ENCODE measurements at regions not wholly inside any gene's neighbourhood (a gene's known extent, or its start where the extent isn't known, plus 50 kb on each side); places are given as distances from the start of the nearest gene placed in this dataset.

DNA sequence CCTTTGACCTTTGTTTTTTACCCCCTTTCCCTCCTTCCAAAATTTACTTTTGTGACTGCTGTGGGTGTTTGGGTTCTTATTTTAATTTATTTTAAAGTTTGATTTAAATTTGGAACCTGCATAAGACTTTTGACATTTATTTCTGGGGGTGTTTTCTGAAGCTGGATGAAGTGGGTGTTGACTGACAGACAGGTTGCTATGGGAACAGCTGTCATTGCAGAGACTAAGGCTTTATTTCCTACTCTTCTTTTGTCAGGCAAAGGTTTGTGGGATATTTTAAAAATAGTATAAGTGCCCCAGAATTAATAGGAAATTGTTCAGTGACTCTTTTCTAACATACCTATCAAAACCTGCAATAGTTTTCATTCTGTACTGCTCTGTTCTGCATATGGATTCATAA, 290.8 kb upstream of the ESRRG start:
- Histone ChIP-seq H3K79me2 (ENCODE audit: insufficient read depth, low read length) (no peaks in the 10 kb centered on the region), H3K27ac (ENCODE audit: low read depth, low read length) (no peak overlapping the region), H3K9ac (ENCODE audit: low read length) (no peak overlapping the region), H2AFZ (ENCODE audit: low read depth, low read length) (no peak overlapping the region), H3K27me3 (ENCODE audit: insufficient read depth, low read length) (no peaks in the 10 kb centered on the region), H3K36me3 (ENCODE audit: insufficient read depth, low read length) (no peaks in the 10 kb centered on the region), H3K4me2 (ENCODE audit: low read length) (no peak overlapping the region), H4K20me1 (ENCODE audit: insufficient read depth, low read length) (no peaks in the 10 kb centered on the region), H3K4me1 (ENCODE audit: insufficient read depth, low read length) (no peaks in the 10 kb centered on the region), H3K9me3 (ENCODE audit: insufficient read depth, low read depth, low read length) (no peaks in the 10 kb centered on the region), H3K4me3 (ENCODE audit: insufficient read depth, low read depth, low read length) (no peak overlapping the region)
- TF ChIP-seq, protein P1, sequence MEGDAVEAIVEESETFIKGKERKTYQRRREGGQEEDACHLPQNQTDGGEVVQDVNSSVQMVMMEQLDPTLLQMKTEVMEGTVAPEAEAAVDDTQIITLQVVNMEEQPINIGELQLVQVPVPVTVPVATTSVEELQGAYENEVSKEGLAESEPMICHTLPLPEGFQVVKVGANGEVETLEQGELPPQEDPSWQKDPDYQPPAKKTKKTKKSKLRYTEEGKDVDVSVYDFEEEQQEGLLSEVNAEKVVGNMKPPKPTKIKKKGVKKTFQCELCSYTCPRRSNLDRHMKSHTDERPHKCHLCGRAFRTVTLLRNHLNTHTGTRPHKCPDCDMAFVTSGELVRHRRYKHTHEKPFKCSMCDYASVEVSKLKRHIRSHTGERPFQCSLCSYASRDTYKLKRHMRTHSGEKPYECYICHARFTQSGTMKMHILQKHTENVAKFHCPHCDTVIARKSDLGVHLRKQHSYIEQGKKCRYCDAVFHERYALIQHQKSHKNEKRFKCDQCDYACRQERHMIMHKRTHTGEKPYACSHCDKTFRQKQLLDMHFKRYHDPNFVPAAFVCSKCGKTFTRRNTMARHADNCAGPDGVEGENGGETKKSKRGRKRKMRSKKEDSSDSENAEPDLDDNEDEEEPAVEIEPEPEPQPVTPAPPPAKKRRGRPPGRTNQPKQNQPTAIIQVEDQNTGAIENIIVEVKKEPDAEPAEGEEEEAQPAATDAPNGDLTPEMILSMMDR (IDR thresholded peaks at IDR 0.05; ENCODE audit: insufficient read depth, low read depth, low read length) = no peak
- no peak for TF ChIP-seq EZH2 (IDR thresholded peaks at IDR 0.05; ENCODE audit: insufficient read depth, low read length)
- DNase-seq (ENCODE audit: low read depth) = no peak
- H3K9me3 Mint-ChIP-seq (ENCODE audit: unreplicated experiment) = no peaks in the 10 kb centered on the region
- H3K4me1 Mint-ChIP-seq (ENCODE audit: low read depth, unreplicated experiment) = no peaks in the 10 kb centered on the region
- no peaks in the 10 kb centered on the region for H3K36me3 Mint-ChIP-seq (ENCODE audit: low read depth, unreplicated experiment)
- H3K4me3 Mint-ChIP-seq (ENCODE audit: unreplicated experiment) = no peak overlapping the region
- peaks cover 1% of the 10 kb centered on the region for H3K27me3 Mint-ChIP-seq (ENCODE audit: low read depth, unreplicated experiment)
- H3K27ac Mint-ChIP-seq (ENCODE audit: unreplicated experiment) = no peak overlapping the region
- no peak for FAIRE-seq

DNA sequence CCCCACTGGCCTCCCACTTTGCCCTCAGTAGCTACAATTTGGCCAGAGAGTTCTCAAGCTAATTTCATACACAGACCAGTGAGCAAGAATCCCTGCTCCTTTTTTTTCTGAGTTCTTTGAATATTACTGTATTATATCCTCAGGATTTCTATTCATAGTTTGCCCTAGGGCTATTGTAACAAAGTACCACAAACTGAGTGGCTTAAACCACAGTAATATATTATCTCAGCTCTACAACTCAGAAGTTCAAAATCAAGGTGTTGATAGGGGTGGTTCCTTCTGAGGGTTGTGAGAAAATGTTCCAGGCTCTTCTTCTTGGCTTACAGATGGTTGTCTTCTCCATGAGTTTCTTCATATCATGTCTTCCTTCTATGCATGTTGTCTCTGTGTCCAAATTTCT, 289.4 kb upstream of the ESRRG start:
- no peak for FAIRE-seq

DNA sequence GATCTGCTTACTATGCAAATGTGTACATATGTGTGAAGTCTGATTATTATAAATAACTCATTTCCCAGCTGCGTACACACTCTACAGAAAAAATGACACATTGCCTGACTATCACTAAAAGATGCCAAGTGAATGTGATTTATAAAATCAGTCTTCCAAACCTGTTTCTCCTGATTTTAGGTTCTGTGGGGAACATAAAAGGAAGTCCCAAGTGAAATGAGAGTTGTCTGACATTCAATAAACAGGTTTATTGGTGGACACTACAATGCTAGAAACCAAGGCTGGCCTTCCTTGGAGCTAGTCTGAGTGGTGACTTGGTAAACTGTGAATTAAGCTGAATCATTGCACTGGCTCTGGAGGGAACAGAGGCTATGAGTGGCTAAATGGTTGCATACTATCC, 287.9 kb upstream of the ESRRG start:
- Histone ChIP-seq H3K4me2 (ENCODE audit: low read length) (no peak overlapping the region), H3K9me3 (ENCODE audit: insufficient read depth, low read depth, low read length) (no peaks in the 10 kb centered on the region), H3K9ac (ENCODE audit: low read length) (no peak overlapping the region), H3K36me3 (ENCODE audit: insufficient read depth, low read length) (no peaks in the 10 kb centered on the region), H3K4me3 (ENCODE audit: insufficient read depth, low read depth, low read length) (no peak overlapping the region), H4K20me1 (ENCODE audit: insufficient read depth, low read length) (no peaks in the 10 kb centered on the region), H3K79me2 (ENCODE audit: insufficient read depth, low read length) (no peaks in the 10 kb centered on the region), H3K27ac (ENCODE audit: low read depth, low read length) (no peak overlapping the region), H3K27me3 (ENCODE audit: insufficient read depth, low read length) (no peaks in the 10 kb centered on the region), H2AFZ (ENCODE audit: low read depth, low read length) (no peak overlapping the region), H3K4me1 (ENCODE audit: insufficient read depth, low read length) (no peaks in the 10 kb centered on the region)
- no peak for TF ChIP-seq EZH2 (IDR thresholded peaks at IDR 0.05; ENCODE audit: insufficient read depth, low read length)
- TF ChIP-seq, protein P1 (IDR thresholded peaks at IDR 0.05; ENCODE audit: insufficient read depth, low read depth, low read length) = no peak
- H3K27me3 Mint-ChIP-seq (ENCODE audit: low read depth, unreplicated experiment) = no peaks in the 10 kb centered on the region
- H3K4me1 Mint-ChIP-seq (ENCODE audit: low read depth, unreplicated experiment) = no peaks in the 10 kb centered on the region
- H3K27ac Mint-ChIP-seq (ENCODE audit: unreplicated experiment) = no peak overlapping the region
- H3K4me3 Mint-ChIP-seq (ENCODE audit: unreplicated experiment) = no peak overlapping the region
- no peaks in the 10 kb centered on the region for H3K9me3 Mint-ChIP-seq (ENCODE audit: unreplicated experiment)
- H3K36me3 Mint-ChIP-seq (ENCODE audit: low read depth, unreplicated experiment) = no peaks in the 10 kb centered on the region
- no peak for DNase-seq (ENCODE audit: low read depth)
- FAIRE-seq = no peak

More for the DNA sequence above, 289.4 kb upstream of the ESRRG start:
- Histone ChIP-seq H3K27ac (ENCODE audit: low read depth, low read length) (no peak overlapping the region), H3K27me3 (ENCODE audit: insufficient read depth, low read length) (no peaks in the 10 kb centered on the region), H3K4me2 (ENCODE audit: low read length) (no peak overlapping the region), H3K9ac (ENCODE audit: low read length) (no peak overlapping the region), H4K20me1 (ENCODE audit: insufficient read depth, low read length) (no peaks in the 10 kb centered on the region), H3K4me1 (ENCODE audit: insufficient read depth, low read length) (no peaks in the 10 kb centered on the region), H3K9me3 (ENCODE audit: insufficient read depth, low read depth, low read length) (no peaks in the 10 kb centered on the region), H3K4me3 (ENCODE audit: insufficient read depth, low read depth, low read length) (no peak overlapping the region), H3K36me3 (ENCODE audit: insufficient read depth, low read length) (no peaks in the 10 kb centered on the region), H3K79me2 (ENCODE audit: insufficient read depth, low read length) (no peaks in the 10 kb centered on the region), H2AFZ (ENCODE audit: low read depth, low read length) (no peak overlapping the region)
- Mint-ChIP-seq H3K4me1 (ENCODE audit: low read depth, unreplicated experiment) (no peaks in the 10 kb centered on the region), H3K36me3 (ENCODE audit: low read depth, unreplicated experiment) (no peaks in the 10 kb centered on the region), H3K4me3 (ENCODE audit: unreplicated experiment) (no peak overlapping the region), H3K27ac (ENCODE audit: unreplicated experiment) (no peak overlapping the region), H3K9me3 (ENCODE audit: unreplicated experiment) (no peaks in the 10 kb centered on the region), H3K27me3 (ENCODE audit: low read depth, unreplicated experiment) (peaks cover 1% of the 10 kb centered on the region)
- no peak for DNase-seq (ENCODE audit: low read depth)
- TF ChIP-seq, protein P1 (IDR thresholded peaks at IDR 0.05; ENCODE audit: insufficient read depth, low read depth, low read length) = no peak
- TF ChIP-seq EZH2 (IDR thresholded peaks at IDR 0.05; ENCODE audit: insufficient read depth, low read length) = no peak
